Endothelial cell of umbilical vein (primary cell): ENCODE measurements at regions not wholly inside any gene's neighbourhood (a gene's known extent, or its start where the extent isn't known, plus 50 kb on each side); places are given as distances from the start of the nearest gene placed in this dataset.

Experiments
- BruUV-seq: library from RNA; stranded (reverse); fragments of 400-500 nt; replicated peaks from 2 replicates; lab custom pipeline; 2021; lab: Mats Ljungman, UMichigan
- CTCF ChIA-PET: fragments of 300-600, 350-600 bp; sonication (Branson Sonifier 250); formaldehyde crosslinking; loops from one replicate; lab custom pipeline; 2021; ENCODE audit warnings: antibody characterized with exemption, inconsistent platforms; lab: Charles Lee
- POLR2A ChIA-PET: fragments of 300-600, 350-600 bp; sonication (Branson Sonifier 250); formaldehyde crosslinking; loops from one replicate; lab custom pipeline; 2021; ENCODE audit warnings: antibody characterized with exemption, inconsistent platforms; lab: Charles Lee
- DNase-seq: peaks from one replicate; pipeline ENCODE4 v3.0.0-alpha.2; 2011; ENCODE audit warnings: low read depth, low spot score
- FAIRE-seq: peaks from 2 replicates; lab custom pipeline; 2011; peaks lifted over from hg19 to GRCh38; lab: Jason Lieb, UNC
- H2AFZ ChIP-seq: 2 replicates; pipeline ENCODE4 v1.6.0; 2012; ENCODE audit warnings: low read depth, low read length, control low read depth, inconsistent platforms
- H3K27ac ChIP-seq: 2 replicates; pipeline ENCODE4 v1.5.1; 2011; ENCODE audit warnings: low read depth, mild to moderate bottlenecking, control low read depth, low read length, moderate library complexity; ENCODE audit not compliant: insufficient read depth
- H3K27me3 ChIP-seq, 2 experiments: 2 replicates each; pipeline versions ENCODE4 v1.6.0 to v1.6.1; 2011; ENCODE audit warnings: low read length in 2 of 2, mixed read lengths in 1 of 2; ENCODE audit not compliant: control insufficient read depth in 2 of 2, insufficient read depth in 2 of 2
- H3K36me3 ChIP-seq, 2 experiments: 2 replicates in 1 of 2; 3 replicates in 1 of 2; pipeline ENCODE4 v1.5.1; 2011; ENCODE audit warnings: low read length in 2 of 2, mild to moderate bottlenecking in 1 of 2, moderate library complexity in 1 of 2; ENCODE audit not compliant: control insufficient read depth in 2 of 2, insufficient read depth in 2 of 2; ENCODE audit errors: extremely low read depth in 1 of 2
- H3K4me1 ChIP-seq: 3 replicates; pipeline ENCODE4 v1.5.1; 2011; ENCODE audit warnings: mild to moderate bottlenecking, low read length; ENCODE audit not compliant: control insufficient read depth, insufficient read depth; ENCODE audit errors: extremely low read depth
- H3K4me2 ChIP-seq: 2 replicates; pipeline ENCODE4 v1.6.1; 2011; ENCODE audit warnings: low read length, control low read depth, mixed read lengths; ENCODE audit not compliant: insufficient read depth
- H3K4me3 ChIP-seq, 3 experiments: fragments of 200-600 bp in 1 of 3; sonication (generic), shearing (Covaris generic) in 1 of 3; replicated peaks in 1 of 3; 2 replicates each; pipeline ENCODE4 v1.5.1; 2011 to 2016; ENCODE audit warnings: control low read depth in 3 of 3, low read length in 3 of 3, mild to moderate bottlenecking in 2 of 3, inconsistent platforms in 1 of 3, low read depth in 1 of 3, moderate library complexity in 1 of 3; ENCODE audit not compliant: insufficient read depth in 1 of 3
- H3K79me2 ChIP-seq: 2 replicates; pipeline ENCODE4 v1.6.0; 2012; ENCODE audit warnings: low read length, inconsistent platforms; ENCODE audit not compliant: control insufficient read depth, insufficient read depth
- H3K9ac ChIP-seq: replicated peaks from 2 replicates; pipeline ENCODE3; 2011; ENCODE audit warnings: low read length, control low read depth; ENCODE audit not compliant: insufficient read depth; ENCODE audit errors: extremely low read depth
- H3K9me1 ChIP-seq: replicated peaks from 3 replicates; pipeline ENCODE4 v1.6.0; 2011; ENCODE audit warnings: mild to moderate bottlenecking, low read length; ENCODE audit not compliant: control insufficient read depth, insufficient read depth; ENCODE audit errors: extremely low read depth
- H3K9me3 ChIP-seq: replicated peaks from 2 replicates; pipeline ENCODE4 v1.5.1; 2012; ENCODE audit warnings: low read length, inconsistent platforms; ENCODE audit not compliant: control insufficient read depth, insufficient read depth
- H4K20me1 ChIP-seq: replicated peaks from 2 replicates; pipeline ENCODE3; 2011; ENCODE audit warnings: mild to moderate bottlenecking, low read length; ENCODE audit not compliant: control insufficient read depth, insufficient read depth; ENCODE audit errors: extremely low read depth
- EZH2 ChIP-seq: IDR thresholded peaks from 2 replicates; pipeline ENCODE4 v1.6.1; 2012; ENCODE audit warnings: borderline replicate concordance, low read depth, mild to moderate bottlenecking, moderate library complexity, low read length, inconsistent platforms; ENCODE audit not compliant: severe bottlenecking
- FOS ChIP-seq: IDR thresholded peaks from 2 replicates; pipeline ENCODE4 v1.6.1; 2011; ENCODE audit warnings: mild to moderate bottlenecking, low read length, moderate library complexity, borderline replicate concordance; ENCODE audit not compliant: insufficient read depth
- GATA2 ChIP-seq: IDR thresholded peaks from 2 replicates; pipeline ENCODE4 v1.7.0; 2011; ENCODE audit warnings: low read depth, mild to moderate bottlenecking, moderate library complexity, mixed read lengths, low read length; ENCODE audit not compliant: insufficient read length, insufficient read depth
- JUN ChIP-seq: IDR thresholded peaks from 2 replicates; pipeline ENCODE4 v1.6.1; 2011; ENCODE audit warnings: borderline replicate concordance, low read depth; ENCODE audit not compliant: insufficient read length, insufficient read depth
- MYC ChIP-seq: IDR thresholded peaks from one replicate; pipeline ENCODE4 v1.6.1; 2011; ENCODE audit warnings: mild to moderate bottlenecking, low read depth, low read length
- POLR2A ChIP-seq: IDR thresholded peaks from 2 replicates; pipeline ENCODE4 v1.6.1; 2012; ENCODE audit warnings: low read depth, mild to moderate bottlenecking, control low read depth, low read length
- POLR2AphosphoS5 ChIP-seq: IDR thresholded peaks from 2 replicates; pipeline ENCODE4 v1.6.1; 2012; ENCODE audit warnings: low read depth, mild to moderate bottlenecking, control low read depth, low read length, moderate library complexity; ENCODE audit not compliant: insufficient read depth
- dilution Hi-C: fragments of 300-500 bp; cut with MboI; formaldehyde crosslinking; loops from one replicate; pipeline ENCODE4 v1.15.0; 2019; ENCODE audit warnings: low sequenced_read_pairs; ENCODE audit not compliant: extremely low pct_ligation_motif_present
- intact Hi-C: fragments of 100-400 bp; cut with micrococcal nuclease; formaldehyde crosslinking; loops from one replicate; pipeline ENCODE4 v1.10.0; 2022
- TF ChIP-seq, protein P1 (sequence below): IDR thresholded peaks from 2 replicates; pipeline ENCODE4 v1.6.1; 2011; ENCODE audit not compliant: insufficient read depth, insufficient read length
- TF ChIP-seq, protein P2 (sequence below), 2 donors: IDR thresholded peaks; 1 replicate in 1 of 2; 2 replicates in 1 of 2; pipeline ENCODE4 v1.5.1; 2011; ENCODE audit warnings: low read length in 2 of 2, mild to moderate bottlenecking in 2 of 2, moderate library complexity in 2 of 2, control low read depth in 1 of 2, inconsistent platforms in 1 of 2, low read depth in 1 of 2; ENCODE audit not compliant: insufficient read depth in 1 of 2; ENCODE audit errors: extremely low read depth in 1 of 2

DNA sequence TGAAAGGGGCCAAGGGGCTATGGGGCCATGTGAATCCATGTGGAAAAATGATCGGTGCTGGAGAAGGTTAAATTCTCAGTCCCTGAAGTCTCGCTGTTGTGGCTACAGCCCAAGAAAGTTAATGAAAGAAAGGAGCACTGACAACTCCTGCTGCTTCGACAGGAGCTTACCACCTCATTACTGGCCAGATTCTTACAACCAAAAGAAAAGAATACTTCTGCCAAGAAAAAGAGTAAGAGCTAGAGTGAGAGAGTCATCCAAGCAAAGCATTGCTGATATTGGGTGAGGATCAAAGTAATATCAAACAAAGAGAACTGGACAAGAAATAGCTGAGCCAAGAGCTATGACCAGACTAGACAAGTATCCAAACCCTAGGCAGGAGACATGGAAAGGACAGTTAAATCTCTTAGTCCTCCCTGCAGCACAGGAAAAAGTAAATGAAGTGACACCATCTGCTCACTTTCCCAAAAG lies 348.4 kb upstream of the PLSCR5 start:
- no peak overlapping the region for H3K4me2 ChIP-seq
- dilution Hi-C loops (no loop called here), intact Hi-C loops (no loop called here)
- no peak overlapping the region for H3K27ac ChIP-seq
- H3K9me1 ChIP-seq, result no peaks in the 10 kb centered on the region
- no TSS peak for BruUV-seq
- DNase-seq (no peak), FAIRE-seq (no peak)
- no peaks in the 10 kb centered on the region for H3K9me3 ChIP-seq
- H3K4me3 ChIP-seq, result no peak overlapping the region
- H3K9ac ChIP-seq, result no peak overlapping the region
- no peaks in the 10 kb centered on the region for H3K4me1 ChIP-seq
- POLR2A ChIA-PET, result no interaction called here
- H4K20me1 ChIP-seq, result no peaks in the 10 kb centered on the region
- H3K79me2 ChIP-seq, result no peaks in the 10 kb centered on the region
- H2AFZ ChIP-seq, result peak overlapping the region; percentile 3
- no peak for TF ChIP-seq FOS
- no peak for TF ChIP-seq MYC
- TF ChIP-seq, protein P1, sequence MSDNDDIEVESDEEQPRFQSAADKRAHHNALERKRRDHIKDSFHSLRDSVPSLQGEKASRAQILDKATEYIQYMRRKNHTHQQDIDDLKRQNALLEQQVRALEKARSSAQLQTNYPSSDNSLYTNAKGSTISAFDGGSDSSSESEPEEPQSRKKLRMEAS, result no peak
- TF ChIP-seq JUN, result no peak
- no peak for TF ChIP-seq EZH2
- TF ChIP-seq POLR2A, result no peak
- TF ChIP-seq, protein P2, sequence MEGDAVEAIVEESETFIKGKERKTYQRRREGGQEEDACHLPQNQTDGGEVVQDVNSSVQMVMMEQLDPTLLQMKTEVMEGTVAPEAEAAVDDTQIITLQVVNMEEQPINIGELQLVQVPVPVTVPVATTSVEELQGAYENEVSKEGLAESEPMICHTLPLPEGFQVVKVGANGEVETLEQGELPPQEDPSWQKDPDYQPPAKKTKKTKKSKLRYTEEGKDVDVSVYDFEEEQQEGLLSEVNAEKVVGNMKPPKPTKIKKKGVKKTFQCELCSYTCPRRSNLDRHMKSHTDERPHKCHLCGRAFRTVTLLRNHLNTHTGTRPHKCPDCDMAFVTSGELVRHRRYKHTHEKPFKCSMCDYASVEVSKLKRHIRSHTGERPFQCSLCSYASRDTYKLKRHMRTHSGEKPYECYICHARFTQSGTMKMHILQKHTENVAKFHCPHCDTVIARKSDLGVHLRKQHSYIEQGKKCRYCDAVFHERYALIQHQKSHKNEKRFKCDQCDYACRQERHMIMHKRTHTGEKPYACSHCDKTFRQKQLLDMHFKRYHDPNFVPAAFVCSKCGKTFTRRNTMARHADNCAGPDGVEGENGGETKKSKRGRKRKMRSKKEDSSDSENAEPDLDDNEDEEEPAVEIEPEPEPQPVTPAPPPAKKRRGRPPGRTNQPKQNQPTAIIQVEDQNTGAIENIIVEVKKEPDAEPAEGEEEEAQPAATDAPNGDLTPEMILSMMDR (IDR thresholded peaks at IDR 0.05; ENCODE audit: extremely low read depth in 1 of 2, insufficient read depth in 1 of 2, low read depth in 1 of 2, low read length in 2 of 2), result no peak
- no peak for TF ChIP-seq GATA2
- no peak for TF ChIP-seq POLR2AphosphoS5
- no peaks in the 10 kb centered on the region for H3K27me3 ChIP-seq
- CTCF ChIA-PET, result no interaction called here
- H3K36me3 ChIP-seq, result no peaks in the 10 kb centered on the region
